Caco-2 (cell line): ENCODE measurements at regions not wholly inside any gene's neighbourhood (a gene's known extent, or its start where the extent isn't known, plus 50 kb on each side); places are given as distances from the start of the nearest gene placed in this dataset.

Experiments
- BruUV-seq: library from RNA; stranded (reverse); fragments of 400-500 nt; replicated peaks from 2 replicates; lab custom pipeline; 2021; lab: Mats Ljungman, UMichigan
- CTCF ChIA-PET: fragments of 300-600 bp; sonication (Branson Sonifier 250); formaldehyde crosslinking; loops from one replicate; lab custom pipeline; 2022; ENCODE audit warnings: antibody characterized with exemption; lab: Charles Lee
- POLR2A ChIA-PET: fragments of 300-600 bp; sonication (Branson Sonifier 250); formaldehyde crosslinking; loops from one replicate; lab custom pipeline; 2022; ENCODE audit warnings: antibody characterized with exemption; lab: Charles Lee
- DNase-seq, 2 experiments: peaks; one replicate each; pipeline versions ENCODE4 v3.0.0 to v3.0.0-alpha.2; 2020 to 2022
- H3K27me3 ChIP-seq: replicated peaks from 2 replicates; pipeline ENCODE4 v1.6.0; 2011; ENCODE audit warnings: low read length; ENCODE audit not compliant: control insufficient read depth, insufficient read depth
- H3K36me3 ChIP-seq: 2 replicates; pipeline ENCODE4 v1.5.1; 2011; ENCODE audit warnings: low read length; ENCODE audit not compliant: control insufficient read depth, insufficient read depth
- H3K4me1 ChIP-seq: fragments of 250-450 bp; sonication (Bioruptor Pico); 2 replicates; pipeline ENCODE4 v1.5.1; 2020; ENCODE audit warnings: mild to moderate bottlenecking
- H3K4me3 ChIP-seq: 2 replicates; pipeline ENCODE4 v1.5.1; 2011; ENCODE audit warnings: low read depth, mild to moderate bottlenecking, control low read depth, low read length
- H3K9me3 ChIP-seq: fragments of 250-450 bp; sonication (Bioruptor Pico); 2 replicates; pipeline ENCODE4 v1.5.1; 2020; ENCODE audit warnings: mild to moderate bottlenecking, moderate library complexity
- H3K27ac Mint-ChIP-seq: one replicate; pipeline ENCODE4 v1.8.0; 2022; ENCODE audit warnings: mixed read lengths; ENCODE audit not compliant: unreplicated experiment
- H3K27me3 Mint-ChIP-seq: one replicate; pipeline ENCODE4 v1.8.0; 2022; ENCODE audit warnings: mixed read lengths; ENCODE audit not compliant: insufficient read depth, unreplicated experiment
- H3K36me3 Mint-ChIP-seq: one replicate; pipeline ENCODE4 v1.8.0; 2022; ENCODE audit warnings: mild to moderate bottlenecking, mixed read lengths; ENCODE audit not compliant: insufficient read depth, unreplicated experiment
- H3K4me1 Mint-ChIP-seq: one replicate; pipeline ENCODE4 v1.8.0; 2022; ENCODE audit warnings: low read depth, mixed read lengths; ENCODE audit not compliant: unreplicated experiment
- H3K4me3 Mint-ChIP-seq: one replicate; pipeline ENCODE4 v1.8.0; 2022; ENCODE audit warnings: mild to moderate bottlenecking, moderate library complexity, mixed read lengths; ENCODE audit not compliant: unreplicated experiment
- H3K9me3 Mint-ChIP-seq: one replicate; pipeline ENCODE4 v1.8.0; 2022; ENCODE audit warnings: mixed read lengths; ENCODE audit not compliant: unreplicated experiment
- CTCF ChIP-seq, 2 experiments: fragments of 200-600 bp in 1 of 2; IDR thresholded peaks; 1 replicate in 1 of 2; 2 replicates in 1 of 2; pipeline versions ENCODE4 v1.5.1 to v1.8.0; 2011 to 2022; ENCODE audit warnings: antibody characterized with exemption in 1 of 2, control low read depth in 1 of 2, inconsistent platforms in 1 of 2, low read depth in 1 of 2, low read length in 1 of 2, mild to moderate bottlenecking in 1 of 2, moderate library complexity in 1 of 2; ENCODE audit not compliant: insufficient read depth in 1 of 2, severe bottlenecking in 1 of 2, unreplicated experiment in 1 of 2
- intact Hi-C: fragments of 100-400 bp; cut with micrococcal nuclease; formaldehyde crosslinking; loops from one replicate; pipeline ENCODE4 v1.10.0; 2022; ENCODE audit not compliant: unreplicated experiment

DNA sequence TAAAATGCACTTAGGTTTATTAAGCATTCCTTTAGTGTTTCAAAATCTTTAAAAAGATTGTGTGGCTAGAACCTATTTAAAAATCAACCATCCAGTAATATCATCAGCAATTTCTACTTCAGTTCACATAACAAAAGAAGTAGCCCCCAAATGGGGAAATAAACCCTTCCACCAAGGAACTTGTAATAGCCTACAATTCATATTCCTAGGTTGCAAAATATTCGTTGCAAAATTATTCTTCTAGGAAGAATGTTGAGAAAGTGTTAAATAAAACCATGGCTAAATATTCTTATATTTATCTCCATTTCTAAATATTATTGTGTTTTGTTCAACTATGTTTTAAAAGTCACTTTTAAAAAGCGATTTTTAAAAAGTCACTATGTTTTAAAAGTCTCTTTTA is 177.9 kb upstream of the PRLR start:
- no peaks in the 10 kb centered on the region for H3K36me3 Mint-ChIP-seq
- intact Hi-C loops: no loop called here
- H3K9me3 ChIP-seq: no peaks in the 10 kb centered on the region
- no peaks in the 10 kb centered on the region for H3K27me3 ChIP-seq
- peaks cover 6% of the 10 kb centered on the region for H3K27me3 Mint-ChIP-seq
- ChIA-PET CTCF (no interaction called here), POLR2A (no interaction called here)
- H3K9me3 Mint-ChIP-seq: no peaks in the 10 kb centered on the region
- no peak overlapping the region for H3K27ac Mint-ChIP-seq
- H3K36me3 ChIP-seq: no peaks in the 10 kb centered on the region
- no peak for DNase-seq
- H3K4me3 ChIP-seq: no peak overlapping the region
- no peaks in the 10 kb centered on the region for H3K4me1 Mint-ChIP-seq
- no peak for TF ChIP-seq CTCF (IDR thresholded peaks at IDR 0.05; ENCODE audit: insufficient read depth in 1 of 2, low read depth in 1 of 2, low read length in 1 of 2, severe bottlenecking in 1 of 2, unreplicated experiment in 1 of 2)
- BruUV-seq: no TSS peak
- no peaks in the 10 kb centered on the region for H3K4me1 ChIP-seq
- H3K4me3 Mint-ChIP-seq: no peak overlapping the region

DNA sequence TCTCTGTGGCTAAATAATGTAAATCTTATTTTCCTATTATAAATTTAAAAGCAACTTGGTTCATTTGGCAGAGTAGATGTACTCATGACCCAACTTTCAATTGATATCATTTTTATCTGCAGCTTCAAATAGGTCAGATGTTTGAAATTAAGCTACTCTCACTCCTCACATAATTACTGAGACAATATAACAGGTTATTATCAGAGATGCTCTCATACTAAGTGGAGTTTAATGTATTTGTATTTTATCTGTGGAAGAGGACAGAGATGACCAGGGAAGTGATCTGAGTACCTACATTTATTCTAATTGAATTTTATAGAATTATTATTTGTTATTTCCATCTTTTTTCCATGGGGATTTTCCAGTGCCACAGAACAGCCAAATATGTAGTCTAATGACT is 177.4 kb upstream of the PRLR start:
- Histone ChIP-seq H3K27me3 (no peaks in the 10 kb centered on the region), H3K9me3 (no peaks in the 10 kb centered on the region), H3K36me3 (no peaks in the 10 kb centered on the region), H3K4me3 (no peak overlapping the region), H3K4me1 (no peaks in the 10 kb centered on the region)
- Mint-ChIP-seq H3K27me3 (peaks cover 6% of the 10 kb centered on the region), H3K27ac (no peak overlapping the region), H3K4me1 (no peaks in the 10 kb centered on the region), H3K36me3 (no peaks in the 10 kb centered on the region), H3K9me3 (no peaks in the 10 kb centered on the region), H3K4me3 (no peak overlapping the region)
- no peak for TF ChIP-seq CTCF (IDR thresholded peaks at IDR 0.05; ENCODE audit: insufficient read depth in 1 of 2, low read depth in 1 of 2, low read length in 1 of 2, severe bottlenecking in 1 of 2, unreplicated experiment in 1 of 2)
- BruUV-seq: no TSS peak
- no peak for DNase-seq
- POLR2A ChIA-PET: no interaction called here
- CTCF ChIA-PET: no interaction called here
- intact Hi-C loops: no loop called here

DNA sequence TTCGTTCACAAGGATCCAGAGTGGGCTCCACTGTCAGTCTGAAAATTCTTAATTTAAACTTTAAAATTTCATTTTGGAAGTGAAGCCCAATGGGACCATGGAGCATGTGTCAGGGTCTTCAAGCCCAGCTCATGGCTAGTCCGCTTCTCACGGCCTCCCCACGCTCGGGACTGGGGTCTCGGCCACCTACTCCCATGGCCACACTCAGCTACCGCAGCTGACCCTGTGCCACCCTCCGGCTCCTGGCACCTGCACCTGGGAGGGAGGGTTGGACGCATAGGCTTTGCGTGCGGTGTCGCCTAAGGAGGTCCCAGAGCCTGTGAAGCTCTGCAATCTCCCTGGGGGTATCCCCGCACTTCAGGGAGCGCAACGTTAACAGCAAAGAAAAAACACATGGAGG is 175.7 kb upstream of the PRLR start:
- no peaks in the 10 kb centered on the region for H3K4me1 Mint-ChIP-seq
- no peak for DNase-seq
- H3K27me3 Mint-ChIP-seq: peaks cover 6% of the 10 kb centered on the region
- H3K27ac Mint-ChIP-seq: no peak overlapping the region
- no peak overlapping the region for H3K4me3 Mint-ChIP-seq
- H3K9me3 Mint-ChIP-seq: no peaks in the 10 kb centered on the region
- no peak overlapping the region for H3K4me3 ChIP-seq
- no peaks in the 10 kb centered on the region for H3K9me3 ChIP-seq
- H3K27me3 ChIP-seq: no peaks in the 10 kb centered on the region
- TF ChIP-seq CTCF (IDR thresholded peaks at IDR 0.05; ENCODE audit: insufficient read depth in 1 of 2, low read depth in 1 of 2, low read length in 1 of 2, severe bottlenecking in 1 of 2, unreplicated experiment in 1 of 2): no peak
- no peaks in the 10 kb centered on the region for H3K36me3 ChIP-seq
- intact Hi-C loops: no loop called here
- no peaks in the 10 kb centered on the region for H3K36me3 Mint-ChIP-seq
- no peaks in the 10 kb centered on the region for H3K4me1 ChIP-seq
- ChIA-PET CTCF (no interaction called here), POLR2A (no interaction called here)
- BruUV-seq: no TSS peak
